ENCODE measurements at regions not wholly inside any gene's neighbourhood (a gene's known extent, or its start where the extent isn't known, plus 50 kb on each side); places are given as distances from the start of the nearest gene placed in this dataset.

- TF ChIP-seq POLR2A (IDR thresholded peaks at IDR 0.05) (no peak), CTCF (IDR thresholded peaks at IDR 0.05) (no peak)
Measured at GRCh38 chr1:193909406-193910082, 723.1 kb upstream of the B3GALT2 start.
